Fibroblast of mammary gland (primary cell): ENCODE measurements at regions not wholly inside any gene's neighbourhood (a gene's known extent, or its start where the extent isn't known, plus 50 kb on each side); places are given as distances from the start of the nearest gene placed in this dataset.

Experiments used
- DNase-seq: peaks from one replicate; pipeline ENCODE4 v3.0.0-alpha.2; 2010; ENCODE audit warnings: low read depth
- H3K4me3 ChIP-seq: 2 replicates; pipeline ENCODE4 v1.5.1; 2011; ENCODE audit warnings: low read depth, mild to moderate bottlenecking, low read length, moderate library complexity; ENCODE audit not compliant: control insufficient read depth
- TF ChIP-seq, protein P1 (sequence below): conservative IDR thresholded peaks from 2 replicates; pipeline ENCODE4 v1.5.1; 2011; ENCODE audit warnings: low read depth, low read length, inconsistent platforms; ENCODE audit not compliant: control insufficient read depth, insufficient read depth

DNA sequence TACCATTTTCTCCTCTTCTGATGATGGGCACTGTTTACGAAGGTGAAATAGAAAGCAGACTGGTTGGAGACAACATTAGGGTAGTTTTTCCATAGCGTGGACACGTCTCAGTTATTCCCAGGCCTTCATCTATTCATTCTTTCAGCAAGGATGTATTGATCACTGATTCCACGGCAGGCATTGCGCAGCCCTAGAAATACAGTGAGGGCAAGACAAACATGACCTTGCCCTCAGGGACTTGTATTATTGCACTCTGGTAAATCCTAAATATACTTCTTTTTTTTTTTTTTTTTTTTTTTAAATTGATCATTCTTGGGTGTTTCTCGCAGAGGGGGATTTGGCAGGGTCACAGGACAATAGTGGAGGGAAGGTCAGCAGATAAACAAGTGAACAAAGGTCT lies 167.3 kb upstream of the SPRED2 start:
- no peak for DNase-seq
- H3K4me3 ChIP-seq: no peak overlapping the region
- TF ChIP-seq, protein P1, sequence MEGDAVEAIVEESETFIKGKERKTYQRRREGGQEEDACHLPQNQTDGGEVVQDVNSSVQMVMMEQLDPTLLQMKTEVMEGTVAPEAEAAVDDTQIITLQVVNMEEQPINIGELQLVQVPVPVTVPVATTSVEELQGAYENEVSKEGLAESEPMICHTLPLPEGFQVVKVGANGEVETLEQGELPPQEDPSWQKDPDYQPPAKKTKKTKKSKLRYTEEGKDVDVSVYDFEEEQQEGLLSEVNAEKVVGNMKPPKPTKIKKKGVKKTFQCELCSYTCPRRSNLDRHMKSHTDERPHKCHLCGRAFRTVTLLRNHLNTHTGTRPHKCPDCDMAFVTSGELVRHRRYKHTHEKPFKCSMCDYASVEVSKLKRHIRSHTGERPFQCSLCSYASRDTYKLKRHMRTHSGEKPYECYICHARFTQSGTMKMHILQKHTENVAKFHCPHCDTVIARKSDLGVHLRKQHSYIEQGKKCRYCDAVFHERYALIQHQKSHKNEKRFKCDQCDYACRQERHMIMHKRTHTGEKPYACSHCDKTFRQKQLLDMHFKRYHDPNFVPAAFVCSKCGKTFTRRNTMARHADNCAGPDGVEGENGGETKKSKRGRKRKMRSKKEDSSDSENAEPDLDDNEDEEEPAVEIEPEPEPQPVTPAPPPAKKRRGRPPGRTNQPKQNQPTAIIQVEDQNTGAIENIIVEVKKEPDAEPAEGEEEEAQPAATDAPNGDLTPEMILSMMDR: no peak

DNA sequence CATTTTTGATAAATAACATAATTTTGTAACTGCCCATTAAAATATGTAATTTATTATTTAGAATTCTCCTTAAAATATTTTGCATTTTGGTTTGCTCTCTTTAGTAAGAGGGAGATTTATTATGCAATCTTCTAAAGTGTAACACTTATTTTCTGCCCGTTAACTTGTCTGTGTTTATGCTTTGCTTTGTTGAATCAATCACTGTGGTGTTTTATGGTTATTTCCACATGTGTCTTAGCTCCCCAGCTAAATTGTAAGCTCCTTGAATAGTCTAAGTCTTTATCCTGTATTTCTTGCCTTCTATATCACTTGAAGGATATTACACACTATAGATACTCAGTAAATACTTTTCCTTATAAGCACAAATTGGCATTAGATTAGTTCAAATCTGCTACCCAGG lies 166.6 kb upstream of the SPRED2 start:
- H3K4me3 ChIP-seq: no peak overlapping the region
- TF ChIP-seq, protein P1: no peak
- DNase-seq: no peak

- H3K4me3 ChIP-seq: no peak overlapping the region
- no peak for DNase-seq
- TF ChIP-seq, protein P1: no peak
These were observed 165.9 kb upstream of the SPRED2 start for GRCh38 chr2:65598264-65598663.

- no peak overlapping the region for H3K4me3 ChIP-seq
- DNase-seq: peak; percentile 83
- TF ChIP-seq, protein P1: no peak
These were observed 163.2 kb upstream of the SPRED2 start for GRCh38 chr2:65595630-65596029.

DNA sequence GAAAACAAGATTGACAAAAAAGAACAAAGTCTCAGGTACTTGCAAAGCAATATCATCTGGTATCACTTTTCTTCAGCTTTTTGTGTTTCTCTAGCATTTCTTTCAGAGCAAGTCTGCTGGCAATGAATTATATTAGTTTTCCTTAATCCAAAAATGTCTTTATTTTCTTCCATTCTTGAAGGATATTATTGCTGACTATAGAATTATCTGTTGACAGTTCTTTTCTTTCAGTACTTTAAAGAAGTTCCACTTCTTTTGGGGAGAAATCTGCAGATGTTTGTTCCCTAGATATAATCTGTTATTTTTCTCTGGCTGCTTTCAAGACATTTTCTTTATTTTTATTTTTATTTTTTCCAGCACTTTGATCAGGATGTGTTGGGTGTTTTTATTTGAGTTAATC lies 161.8 kb upstream of the SPRED2 start:
- DNase-seq: no peak
- no peak overlapping the region for H3K4me3 ChIP-seq
- TF ChIP-seq, protein P1: no peak

GRCh38 chr2:65589667-65590066 lies 157.3 kb upstream of the SPRED2 start:
- DNase-seq: no peak
- TF ChIP-seq, protein P1: no peak
- H3K4me3 ChIP-seq: no peak overlapping the region

- TF ChIP-seq, protein P1: no peak
- no peak for DNase-seq
- H3K4me3 ChIP-seq: no peak overlapping the region
These were observed 155.4 kb upstream of the SPRED2 start for GRCh38 chr2:65587779-65588178.
